IMR-90 (cell line): ENCODE measurements at regions not wholly inside any gene's neighbourhood (a gene's known extent, or its start where the extent isn't known, plus 50 kb on each side); places are given as distances from the start of the nearest gene placed in this dataset.
"Not testable (repeated sequence)": the region's sequence is repeated elsewhere in the genome, so short reads cannot be mapped to it uniquely, and the experiment has no call there.

Experiments
- ATAC-seq: fragments of 200-7000 bp; cut with Tn5 transposase; 2 replicates; pipeline ENCODE4 v1.9.1; 2020; ENCODE audit warnings: low read depth, mild to moderate bottlenecking, moderate library complexity
- BruUV-seq: library from RNA; stranded (reverse); fragments of 400-500 nt; replicated peaks from 2 replicates; lab custom pipeline; 2021; lab: Mats Ljungman, UMichigan
- CTCF ChIA-PET: fragments of 300-600 bp; formaldehyde crosslinking; extraction: SDS; loops from one replicate; lab custom pipeline; 2021; ENCODE audit warnings: antibody characterized with exemption; lab: Yijun Ruan, JAX
- POLR2A ChIA-PET: fragments of 300-600 bp; sonication (Branson Sonifier 250); formaldehyde crosslinking; loops from one replicate; lab custom pipeline; 2022; ENCODE audit warnings: antibody characterized with exemption; ENCODE audit not compliant: unreplicated experiment; lab: Charles Lee
- DNase-seq: peaks from one replicate; pipeline ENCODE4 v3.0.0; 2013
- H2AFZ ChIP-seq: replicated peaks from 2 replicates; pipeline ENCODE3; 2013; ENCODE audit warnings: low read length, mild to moderate bottlenecking; ENCODE audit not compliant: poor library complexity
- H2AK5ac ChIP-seq: 2 replicates; pipeline ENCODE4 v1.6.1; 2013; ENCODE audit warnings: low read depth, low read length, inconsistent platforms
- H2AK9ac ChIP-seq: replicated peaks from 2 replicates; pipeline ENCODE3; 2013; ENCODE audit warnings: mild to moderate bottlenecking, low read depth, low read length, moderate library complexity; ENCODE audit not compliant: poor library complexity
- H2BK120ac ChIP-seq: 2 replicates; pipeline ENCODE4 v1.6.1; 2013; ENCODE audit warnings: low read depth, low read length, inconsistent platforms
- H2BK15ac ChIP-seq: 3 replicates; pipeline ENCODE4 v1.6.1; 2013; ENCODE audit warnings: low read depth, low read length, inconsistent platforms
- H2BK20ac ChIP-seq: 2 replicates; pipeline ENCODE4 v1.6.1; 2013; ENCODE audit warnings: low read depth, mild to moderate bottlenecking, inconsistent platforms, low read length, moderate library complexity
- H2BK5ac ChIP-seq: 2 replicates; pipeline ENCODE4 v1.6.1; 2013; ENCODE audit warnings: mild to moderate bottlenecking, low read depth, low read length, inconsistent platforms; ENCODE audit not compliant: poor library complexity, severe bottlenecking
- H3K14ac ChIP-seq: replicated peaks from 2 replicates; pipeline ENCODE4 v1.6.1; 2013; ENCODE audit warnings: low read depth, low read length, inconsistent platforms
- H3K18ac ChIP-seq: 2 replicates; pipeline ENCODE4 v1.6.1; 2013; ENCODE audit warnings: low read depth, low read length, control low read depth
- H3K23ac ChIP-seq: 2 replicates; pipeline ENCODE4 v1.6.1; 2013; ENCODE audit warnings: low read depth, low read length, inconsistent platforms
- H3K27ac ChIP-seq: 2 replicates; pipeline ENCODE4 v1.5.1; 2013; ENCODE audit warnings: mild to moderate bottlenecking, control low read depth, low read length; ENCODE audit not compliant: insufficient read depth
- H3K27me3 ChIP-seq: 2 replicates; pipeline ENCODE4 v1.6.1; 2013; ENCODE audit warnings: low read length; ENCODE audit not compliant: control insufficient read depth, insufficient read depth
- H3K36me3 ChIP-seq: 2 replicates; pipeline ENCODE4 v1.6.1; 2013; ENCODE audit warnings: low read length, mixed read lengths; ENCODE audit not compliant: control insufficient read depth, insufficient read depth
- H3K4ac ChIP-seq: 2 replicates; pipeline ENCODE4 v1.6.1; 2013; ENCODE audit warnings: low read depth, low read length, inconsistent platforms
- H3K4me1 ChIP-seq: 2 replicates; pipeline ENCODE4 v1.6.1; 2013; ENCODE audit warnings: low read length, mixed read lengths; ENCODE audit not compliant: control insufficient read depth, insufficient read depth
- H3K4me2 ChIP-seq: 2 replicates; pipeline ENCODE4 v1.6.1; 2013; ENCODE audit warnings: low read depth, mild to moderate bottlenecking, control low read depth, low read length, moderate library complexity
- H3K4me3 ChIP-seq: 2 replicates; pipeline ENCODE4 v1.5.1; 2013; ENCODE audit warnings: low read depth, mild to moderate bottlenecking, control low read depth, low read length, moderate library complexity; ENCODE audit not compliant: insufficient read depth
- H3K56ac ChIP-seq: 2 replicates; pipeline ENCODE4 v1.6.1; 2013; ENCODE audit warnings: low read length, inconsistent platforms; ENCODE audit not compliant: insufficient read depth; ENCODE audit errors: extremely low read depth
- H3K79me1 ChIP-seq, 2 experiments: 2 replicates each; pipeline ENCODE4 v1.6.1; 2013; ENCODE audit warnings: low read length in 2 of 2, inconsistent platforms in 1 of 2, low read depth in 1 of 2
- H3K9ac ChIP-seq: 2 replicates; pipeline ENCODE4 v1.6.1; 2013; ENCODE audit warnings: low read depth, low read length, control low read depth
- H3K9me1 ChIP-seq: 2 replicates; pipeline ENCODE4 v1.6.1; 2013; ENCODE audit warnings: low read length, inconsistent platforms; ENCODE audit not compliant: insufficient read depth
- H3K9me3 ChIP-seq: 2 replicates; pipeline ENCODE4 v1.6.1; 2013; ENCODE audit warnings: low read length; ENCODE audit not compliant: control insufficient read depth, insufficient read depth
- H4K20me1 ChIP-seq: 2 replicates; pipeline ENCODE4 v1.6.1; 2013; ENCODE audit warnings: low read length, inconsistent platforms; ENCODE audit not compliant: insufficient read depth
- H4K5ac ChIP-seq: 2 replicates; pipeline ENCODE4 v1.6.1; 2013; ENCODE audit warnings: mild to moderate bottlenecking, low read depth, low read length, control low read depth
- H4K8ac ChIP-seq, 2 experiments: 2 replicates each; pipeline ENCODE4 v1.6.1; 2013; ENCODE audit warnings: low read depth in 2 of 2, low read length in 2 of 2, control low read depth in 1 of 2, inconsistent platforms in 1 of 2
- H4K91ac ChIP-seq: 2 replicates; pipeline ENCODE4 v1.6.1; 2013; ENCODE audit warnings: low read depth, low read length, inconsistent platforms; ENCODE audit not compliant: insufficient read depth
- WGBS, 2 experiments: methylation state at CpG; one replicate each; pipeline versions ENCODE4 v1.1.5 to v1.1.7; 2013; ENCODE audit warnings: missing lambda C conversion rate in 2 of 2; ENCODE audit not compliant: insufficient read length in 1 of 2; ENCODE audit errors: extremely low coverage in 2 of 2; 5-methylcytosine and 5-hydroxymethylcytosine counted together
- dilution Hi-C: fragments of 300-500 bp; cut with HindIII; formaldehyde crosslinking; loops from one replicate; pipeline ENCODE4 v1.14.3; 2018; ENCODE audit warnings: low sequenced_read_pairs; ENCODE audit not compliant: unreplicated experiment
- in situ Hi-C: fragments of 300-500 bp; cut with MboI; formaldehyde crosslinking; loops from 3 replicates; pipeline ENCODE4 v1.14.3; 2019; ENCODE audit warnings: low sequenced_read_pairs, inconsistent platforms, mixed read lengths
- intact Hi-C: fragments of 100-400 bp; cut with micrococcal nuclease; formaldehyde crosslinking; loops from 2 replicates; pipeline ENCODE4 v1.10.0; 2022

DNA sequence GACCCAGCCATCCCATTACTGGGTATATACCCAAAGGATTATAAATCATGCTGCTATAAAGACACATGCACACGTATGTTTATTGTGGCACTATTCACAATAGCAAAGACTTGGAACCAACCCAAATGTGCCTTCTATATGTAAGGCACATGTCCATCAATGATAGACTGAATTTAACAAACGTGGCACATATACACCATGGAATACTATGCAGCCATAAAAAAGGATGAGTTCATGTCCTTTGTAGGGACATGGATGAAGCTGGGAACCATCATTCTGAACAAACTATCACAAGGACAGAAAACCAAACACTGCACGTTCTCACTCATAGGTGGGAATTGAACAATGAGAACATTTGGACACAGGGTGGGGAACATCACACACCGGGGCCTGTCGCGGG lies 92.1 kb downstream of the TRIM27 start:
- H3K56ac ChIP-seq, dilution Hi-C loops, H3K9me1 ChIP-seq, POLR2A ChIA-PET, H2BK5ac ChIP-seq, H3K9me3 ChIP-seq, H4K20me1 ChIP-seq, DNase-seq, H2AFZ ChIP-seq, H3K23ac ChIP-seq, H3K18ac ChIP-seq, H4K5ac ChIP-seq, H4K8ac ChIP-seq, H3K79me1 ChIP-seq, H3K14ac ChIP-seq, H3K27me3 ChIP-seq, H2AK9ac ChIP-seq, H3K4ac ChIP-seq, H2BK20ac ChIP-seq, H3K36me3 ChIP-seq, H3K4me2 ChIP-seq, in situ Hi-C loops, H4K91ac ChIP-seq, H3K27ac ChIP-seq, H3K9ac ChIP-seq, ATAC-seq, H2BK120ac ChIP-seq, BruUV-seq, H3K4me3 ChIP-seq, H3K4me1 ChIP-seq, H2AK5ac ChIP-seq, H2BK15ac ChIP-seq: not testable (repeated sequence)
- CTCF ChIA-PET, result interaction anchor here (0.7 kb wide), 1 partner anchor 1007 kb away, joined by 5 read pairs; no protein-coding TSS in a partner anchor
- intact Hi-C loops, result loop anchor here (10.0 kb wide), 1 partner anchor 753 kb away; the partner anchor contains the start of gene OR2H2
- WGBS, 2 experiments, result no CpG with 5 or more reads among the region's 6 CpGs

DNA sequence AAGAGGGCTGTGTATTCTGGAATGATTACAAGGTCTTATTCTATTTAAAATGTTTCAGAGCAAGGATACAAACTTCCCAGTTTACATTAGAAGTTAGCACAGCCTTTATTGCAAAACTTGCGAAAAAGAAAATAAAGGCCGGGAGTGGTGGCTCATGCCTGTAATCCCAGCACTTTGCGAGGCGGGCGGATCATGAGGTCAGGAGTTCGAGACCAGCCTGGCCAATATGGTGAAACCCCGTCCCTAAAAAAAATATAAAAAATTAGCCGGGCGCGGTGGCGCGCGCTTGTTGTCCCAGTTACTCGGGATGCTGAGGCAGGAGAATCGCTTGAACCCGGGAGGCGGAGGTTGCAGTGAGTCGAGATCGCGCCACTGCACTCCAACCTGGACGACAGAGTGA lies 87.1 kb downstream of the TRIM27 start:
- no CpG with 5 or more reads among the region's 21 CpGs for WGBS, 2 experiments
- H3K14ac ChIP-seq, H2BK20ac ChIP-seq, H3K79me1 ChIP-seq, H3K4ac ChIP-seq, H3K4me1 ChIP-seq, H3K4me3 ChIP-seq, dilution Hi-C loops, H3K27me3 ChIP-seq, H3K36me3 ChIP-seq, H2AK9ac ChIP-seq, H2AFZ ChIP-seq, H2BK120ac ChIP-seq, H4K8ac ChIP-seq, H3K4me2 ChIP-seq, DNase-seq, BruUV-seq, H3K18ac ChIP-seq, H3K27ac ChIP-seq, H3K9me3 ChIP-seq, H4K91ac ChIP-seq, H3K23ac ChIP-seq, H3K9me1 ChIP-seq, H3K56ac ChIP-seq, H4K20me1 ChIP-seq, POLR2A ChIA-PET, ATAC-seq, H4K5ac ChIP-seq, H2BK15ac ChIP-seq, H3K9ac ChIP-seq, H2BK5ac ChIP-seq, H2AK5ac ChIP-seq: not testable (repeated sequence)
- in situ Hi-C loops, result loop anchor here (5.0 kb wide), 1 partner anchor 181 kb away; no protein-coding TSS in a partner anchor
- intact Hi-C loops, result loop anchor here (5.0 to 10.0 kb wide), 2 partner anchors 46 to 748 kb away; partner anchors contain the start of gene OR2H2
- CTCF ChIA-PET, result interaction anchor here (0.6 to 1.7 kb wide), 3 partner anchors 11 to 136 kb away, joined by 3 to 9 read pairs (median 8); no protein-coding TSS in a partner anchor
